Panc1 (cell line): ENCODE measurements at regions not wholly inside any gene's neighbourhood (a gene's known extent, or its start where the extent isn't known, plus 50 kb on each side); places are given as distances from the start of the nearest gene placed in this dataset.
"Not testable (repeated sequence)": the region's sequence is repeated elsewhere in the genome, so short reads cannot be mapped to it uniquely, and the experiment has no call there.

Source experiments
- POLR2AphosphoS5 ChIP-seq: IDR thresholded peaks from 2 replicates; pipeline ENCODE4 v1.6.1; 2012; ENCODE audit warnings: mild to moderate bottlenecking, low read depth, low read length, moderate library complexity
- TCF7L2 ChIP-seq: IDR thresholded peaks from 2 replicates; pipeline ENCODE4 v1.6.1; 2011; ENCODE audit warnings: mild to moderate bottlenecking, low read depth, low read length, inconsistent platforms
- TF ChIP-seq, protein P1 (sequence below): fragments of 450-650 bp; IDR thresholded peaks from 2 replicates; pipeline ENCODE4 v1.5.1; 2017; ENCODE audit warnings: mild to moderate bottlenecking

DNA sequence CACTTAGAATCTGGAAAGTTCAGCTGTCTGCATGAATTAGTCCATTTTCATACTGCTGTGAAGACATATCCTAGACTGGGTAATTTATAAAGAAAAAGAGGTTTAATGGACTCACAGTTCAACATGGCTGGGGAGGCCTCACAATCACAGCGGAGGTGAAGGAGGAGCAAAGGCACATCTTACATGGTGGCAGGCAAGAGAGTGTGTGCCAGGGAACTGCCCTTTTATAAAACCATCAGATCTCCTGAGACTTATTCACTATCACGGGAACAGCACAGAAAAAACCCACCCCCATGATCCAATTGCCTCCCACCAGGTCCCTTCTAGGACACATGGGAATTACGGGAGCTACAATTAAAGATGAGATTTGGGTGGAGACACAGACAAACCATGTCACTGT lies 71.1 kb upstream of the ID2 start:
- TF ChIP-seq, protein P1, sequence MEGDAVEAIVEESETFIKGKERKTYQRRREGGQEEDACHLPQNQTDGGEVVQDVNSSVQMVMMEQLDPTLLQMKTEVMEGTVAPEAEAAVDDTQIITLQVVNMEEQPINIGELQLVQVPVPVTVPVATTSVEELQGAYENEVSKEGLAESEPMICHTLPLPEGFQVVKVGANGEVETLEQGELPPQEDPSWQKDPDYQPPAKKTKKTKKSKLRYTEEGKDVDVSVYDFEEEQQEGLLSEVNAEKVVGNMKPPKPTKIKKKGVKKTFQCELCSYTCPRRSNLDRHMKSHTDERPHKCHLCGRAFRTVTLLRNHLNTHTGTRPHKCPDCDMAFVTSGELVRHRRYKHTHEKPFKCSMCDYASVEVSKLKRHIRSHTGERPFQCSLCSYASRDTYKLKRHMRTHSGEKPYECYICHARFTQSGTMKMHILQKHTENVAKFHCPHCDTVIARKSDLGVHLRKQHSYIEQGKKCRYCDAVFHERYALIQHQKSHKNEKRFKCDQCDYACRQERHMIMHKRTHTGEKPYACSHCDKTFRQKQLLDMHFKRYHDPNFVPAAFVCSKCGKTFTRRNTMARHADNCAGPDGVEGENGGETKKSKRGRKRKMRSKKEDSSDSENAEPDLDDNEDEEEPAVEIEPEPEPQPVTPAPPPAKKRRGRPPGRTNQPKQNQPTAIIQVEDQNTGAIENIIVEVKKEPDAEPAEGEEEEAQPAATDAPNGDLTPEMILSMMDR = not testable (repeated sequence)
- not testable (repeated sequence) for TF ChIP-seq POLR2AphosphoS5, TCF7L2
